ENCODE measurements at regions not wholly inside any gene's neighbourhood (a gene's known extent, or its start where the extent isn't known, plus 50 kb on each side); places are given as distances from the start of the nearest gene placed in this dataset.
A peak's percentile ranks its signal among the peaks of the same experiment; 100 is the strongest.

DNA sequence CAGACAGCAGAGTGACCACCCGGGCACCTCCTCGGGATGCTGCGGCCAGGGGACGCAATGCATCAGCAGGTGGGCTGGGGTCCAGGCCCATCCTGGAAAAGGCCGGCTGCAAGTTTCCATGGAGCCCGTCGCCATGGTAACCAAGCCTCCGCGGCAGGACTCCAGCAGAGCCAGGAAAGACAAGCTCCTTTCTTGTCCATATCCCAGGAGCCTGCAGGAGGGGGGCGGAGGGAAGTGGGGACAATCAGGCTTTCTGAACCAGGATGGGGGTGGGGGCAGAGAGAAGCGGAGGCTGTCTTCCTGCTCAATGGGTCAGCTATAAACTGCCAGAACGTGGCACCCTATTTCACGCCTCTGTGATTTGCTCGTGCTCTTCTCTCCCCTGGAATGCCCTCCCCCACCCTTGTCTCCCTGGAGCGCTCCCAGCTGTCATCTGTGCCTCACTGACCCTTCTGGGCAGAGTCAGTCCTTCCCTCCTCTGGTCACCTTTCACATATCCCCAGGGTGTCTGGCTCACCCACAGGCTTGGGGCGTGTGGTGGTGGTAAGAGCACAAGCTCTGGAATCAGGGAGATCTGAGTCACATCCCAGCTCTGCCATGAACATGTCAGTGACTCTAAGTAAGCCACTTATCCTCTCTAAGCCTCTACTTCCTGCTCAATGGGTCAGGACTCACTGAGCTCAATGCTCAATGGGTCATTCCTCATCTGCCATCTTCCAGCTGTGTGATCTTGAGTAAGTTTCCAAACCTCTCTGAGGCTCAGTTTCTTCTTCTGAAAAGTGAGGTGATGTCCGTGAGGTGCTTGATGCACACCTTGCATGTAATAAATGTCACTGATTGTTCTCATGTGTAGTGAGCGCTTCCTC is 58.9 kb upstream of the LAPTM5 start:
- TF ChIP-seq, protein P1, sequence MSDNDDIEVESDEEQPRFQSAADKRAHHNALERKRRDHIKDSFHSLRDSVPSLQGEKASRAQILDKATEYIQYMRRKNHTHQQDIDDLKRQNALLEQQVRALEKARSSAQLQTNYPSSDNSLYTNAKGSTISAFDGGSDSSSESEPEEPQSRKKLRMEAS (IDR thresholded peaks at IDR 0.05; ENCODE audit: low read depth), result 0 out of 2 replicates have a peak, but pooled peaks have one; percentile 25
- TF ChIP-seq, protein P2, sequence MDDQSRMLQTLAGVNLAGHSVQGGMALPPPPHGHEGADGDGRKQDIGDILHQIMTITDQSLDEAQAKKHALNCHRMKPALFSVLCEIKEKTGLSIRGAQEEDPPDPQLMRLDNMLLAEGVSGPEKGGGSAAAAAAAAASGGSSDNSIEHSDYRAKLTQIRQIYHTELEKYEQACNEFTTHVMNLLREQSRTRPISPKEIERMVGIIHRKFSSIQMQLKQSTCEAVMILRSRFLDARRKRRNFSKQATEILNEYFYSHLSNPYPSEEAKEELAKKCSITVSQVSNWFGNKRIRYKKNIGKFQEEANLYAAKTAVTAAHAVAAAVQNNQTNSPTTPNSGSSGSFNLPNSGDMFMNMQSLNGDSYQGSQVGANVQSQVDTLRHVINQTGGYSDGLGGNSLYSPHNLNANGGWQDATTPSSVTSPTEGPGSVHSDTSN (IDR thresholded peaks at IDR 0.05), result 0 out of 2 replicates have a peak, but pooled peaks have one; percentile 5
- TF ChIP-seq FOSL2 (IDR thresholded peaks at IDR 0.05; ENCODE audit: borderline replicate concordance, low read depth) (peak; percentile 11; the same call in 1 of the 2 replicates), MXI1 (IDR thresholded peaks at IDR 0.05; ENCODE audit: low read depth, low read length) (0 out of 2 replicates have a peak, but pooled peaks have one; percentile 14), TCF12 (IDR thresholded peaks at IDR 0.05) (peak; percentile 44; the same call in 1 of the 2 replicates), RAD21 (IDR thresholded peaks at IDR 0.05; ENCODE audit: low read length) (no peak)
- H3K79me2 ChIP-seq (ENCODE audit: insufficient read depth), result no peaks in the 10 kb centered on the region
- H3K9ac ChIP-seq, result peak overlapping the region; percentile 1; the same call in 1 of the 2 replicates
- CTCF ChIA-PET, result interaction anchor here (1.0 to 34.2 kb wide), 7 partner anchors 10 to 97 kb away, joined by 3 to 1422 read pairs (median 3); partner anchors contain the start of gene SDC3
- POLR2A ChIA-PET, result no interaction called here
- WGBS (ENCODE audit: low lambda C conversion rate), result 34% methylated on average over 13 of the region's 18 CpGs
- peak overlapping the region in 1 of 2 experiments; percentile 52; a peak in 2 of 4 replicates for H3K27ac ChIP-seq (ENCODE audit: low read depth in 2 of 2, low read length in 1 of 2)
- no peaks in the 10 kb centered on the region for H3K36me3 ChIP-seq (replicated peaks in 1 of 2; ENCODE audit: control insufficient read depth in 1 of 2, insufficient read depth in 2 of 2, low read length in 1 of 2)
- H3K9me2 ChIP-seq, result no peaks in the 10 kb centered on the region
- H3K9me3 ChIP-seq, result no peaks in the 10 kb centered on the region
- H3K4me2 ChIP-seq, result peak overlapping the region; percentile 59; the same call in 1 of the 2 replicates
- peak; percentile 84 for DNase-seq
- no peaks in the 10 kb centered on the region for H4K20me1 ChIP-seq (ENCODE audit: insufficient read depth)
- no peaks in the 10 kb centered on the region for H3K27me3 ChIP-seq (ENCODE audit: insufficient read depth)
- peaks cover 14 to 32% of the 10 kb centered on the region in 2 experiments; a peak in 3 of 4 replicates for H3K4me1 ChIP-seq (ENCODE audit: control insufficient read depth in 1 of 2, insufficient read depth in 2 of 2, low read depth in 1 of 2, low read length in 1 of 2)
- peak overlapping the region; percentile 17; the same call in 1 of the 2 replicates for H2AFZ ChIP-seq (ENCODE audit: low read depth)
- H3K4me3 ChIP-seq (ENCODE audit: low read depth in 2 of 2, low read length in 1 of 2), result no peak overlapping the region; a peak in 1 of 4 replicates
- H3F3A ChIP-seq (replicated peaks; ENCODE audit: insufficient read depth), result no peaks in the 10 kb centered on the region

DNA sequence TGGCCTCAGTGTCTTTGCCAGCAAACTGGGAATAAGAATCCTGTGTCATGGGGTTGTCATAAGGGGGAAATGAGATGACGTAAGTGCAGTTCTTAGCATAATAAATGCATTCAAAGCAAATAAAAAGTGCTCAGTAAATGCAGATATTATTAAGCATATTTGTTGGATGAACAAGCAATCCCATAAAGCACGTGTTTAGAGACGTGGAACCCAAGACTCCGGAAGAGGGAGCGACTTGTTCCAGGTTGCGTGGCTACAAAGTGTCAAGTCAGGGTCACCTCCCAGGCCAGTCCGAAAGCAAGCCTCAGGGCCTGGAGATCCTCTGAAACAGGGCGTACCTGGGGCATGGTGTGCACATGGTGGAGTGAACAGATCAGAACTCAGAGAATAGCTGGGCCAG is 58.0 kb upstream of the LAPTM5 start:
- ChIA-PET CTCF (interaction anchor here (1.1 to 34.2 kb wide), 3 partner anchors 13 to 98 kb away, joined by 5 to 1422 read pairs (median 118); partner anchors contain the start of gene SDC3), POLR2A (no interaction called here)
- Histone ChIP-seq H3K4me2 (peak overlapping the region; percentile 59; the same call in 1 of the 2 replicates), H3K4me3 (ENCODE audit: low read depth in 2 of 2, low read length in 1 of 2) (no peak overlapping the region), H3K27me3 (ENCODE audit: insufficient read depth) (no peaks in the 10 kb centered on the region), H4K20me1 (ENCODE audit: insufficient read depth) (no peaks in the 10 kb centered on the region), H3K79me2 (ENCODE audit: insufficient read depth) (no peaks in the 10 kb centered on the region), H3K4me1 (ENCODE audit: control insufficient read depth in 1 of 2, insufficient read depth in 2 of 2, low read depth in 1 of 2, low read length in 1 of 2) (peaks cover 23 to 34% of the 10 kb centered on the region in 2 experiments), H3K9ac (no peak overlapping the region), H3K9me2 (no peaks in the 10 kb centered on the region), H3K27ac (ENCODE audit: low read depth in 2 of 2, low read length in 1 of 2) (no peak overlapping the region), H3F3A (replicated peaks; ENCODE audit: insufficient read depth) (peaks cover 7% of the 10 kb centered on the region), H2AFZ (ENCODE audit: low read depth) (no peak overlapping the region), H3K36me3 (replicated peaks in 1 of 2; ENCODE audit: control insufficient read depth in 1 of 2, insufficient read depth in 2 of 2, low read length in 1 of 2) (no peaks in the 10 kb centered on the region), H3K9me3 (no peaks in the 10 kb centered on the region)
- WGBS (ENCODE audit: low lambda C conversion rate), result 94% methylated on average over 8 of the region's 8 CpGs
- no peak for DNase-seq
- TF ChIP-seq, protein P1 (IDR thresholded peaks at IDR 0.05; ENCODE audit: low read depth), result no peak
- TF ChIP-seq SIN3A (IDR thresholded peaks at IDR 0.05; ENCODE audit: borderline replicate concordance, low read depth, low read length), result no peak
- no peak for TF ChIP-seq ELF1 (IDR thresholded peaks at IDR 0.05)
- no peak for TF ChIP-seq FOXJ3 (CRISPR knock-in tag; IDR thresholded peaks at IDR 0.05)
- no peak for TF ChIP-seq YY1 (IDR thresholded peaks at IDR 0.05; ENCODE audit: low read depth)
- TF ChIP-seq, protein P3, sequence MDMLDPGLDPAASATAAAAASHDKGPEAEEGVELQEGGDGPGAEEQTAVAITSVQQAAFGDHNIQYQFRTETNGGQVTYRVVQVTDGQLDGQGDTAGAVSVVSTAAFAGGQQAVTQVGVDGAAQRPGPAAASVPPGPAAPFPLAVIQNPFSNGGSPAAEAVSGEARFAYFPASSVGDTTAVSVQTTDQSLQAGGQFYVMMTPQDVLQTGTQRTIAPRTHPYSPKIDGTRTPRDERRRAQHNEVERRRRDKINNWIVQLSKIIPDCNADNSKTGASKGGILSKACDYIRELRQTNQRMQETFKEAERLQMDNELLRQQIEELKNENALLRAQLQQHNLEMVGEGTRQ (IDR thresholded peaks at IDR 0.05; ENCODE audit: borderline replicate concordance, low read depth, low read length), result no peak
- no peak for TF ChIP-seq EP300 (IDR thresholded peaks at IDR 0.05; ENCODE audit: borderline replicate concordance in 1 of 2, low read depth in 1 of 2, low read length in 1 of 2)
- no peak for TF ChIP-seq TCF12 (IDR thresholded peaks at IDR 0.05)
- no peak for TF ChIP-seq EZH2phosphoT487 (IDR thresholded peaks at IDR 0.05; ENCODE audit: borderline replicate concordance, low read depth)
- TF ChIP-seq RFX5 (IDR thresholded peaks at IDR 0.05; ENCODE audit: low read length), result no peak
- no peak for TF ChIP-seq FOSL2 (IDR thresholded peaks at IDR 0.05; ENCODE audit: borderline replicate concordance, low read depth)
- TF ChIP-seq POLR2AphosphoS5 (IDR thresholded peaks at IDR 0.05; ENCODE audit: low read depth, low read length), result no peak
- TF ChIP-seq, protein P4, sequence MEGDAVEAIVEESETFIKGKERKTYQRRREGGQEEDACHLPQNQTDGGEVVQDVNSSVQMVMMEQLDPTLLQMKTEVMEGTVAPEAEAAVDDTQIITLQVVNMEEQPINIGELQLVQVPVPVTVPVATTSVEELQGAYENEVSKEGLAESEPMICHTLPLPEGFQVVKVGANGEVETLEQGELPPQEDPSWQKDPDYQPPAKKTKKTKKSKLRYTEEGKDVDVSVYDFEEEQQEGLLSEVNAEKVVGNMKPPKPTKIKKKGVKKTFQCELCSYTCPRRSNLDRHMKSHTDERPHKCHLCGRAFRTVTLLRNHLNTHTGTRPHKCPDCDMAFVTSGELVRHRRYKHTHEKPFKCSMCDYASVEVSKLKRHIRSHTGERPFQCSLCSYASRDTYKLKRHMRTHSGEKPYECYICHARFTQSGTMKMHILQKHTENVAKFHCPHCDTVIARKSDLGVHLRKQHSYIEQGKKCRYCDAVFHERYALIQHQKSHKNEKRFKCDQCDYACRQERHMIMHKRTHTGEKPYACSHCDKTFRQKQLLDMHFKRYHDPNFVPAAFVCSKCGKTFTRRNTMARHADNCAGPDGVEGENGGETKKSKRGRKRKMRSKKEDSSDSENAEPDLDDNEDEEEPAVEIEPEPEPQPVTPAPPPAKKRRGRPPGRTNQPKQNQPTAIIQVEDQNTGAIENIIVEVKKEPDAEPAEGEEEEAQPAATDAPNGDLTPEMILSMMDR (IDR thresholded peaks at IDR 0.05), result no peak
- TF ChIP-seq, protein P5, sequence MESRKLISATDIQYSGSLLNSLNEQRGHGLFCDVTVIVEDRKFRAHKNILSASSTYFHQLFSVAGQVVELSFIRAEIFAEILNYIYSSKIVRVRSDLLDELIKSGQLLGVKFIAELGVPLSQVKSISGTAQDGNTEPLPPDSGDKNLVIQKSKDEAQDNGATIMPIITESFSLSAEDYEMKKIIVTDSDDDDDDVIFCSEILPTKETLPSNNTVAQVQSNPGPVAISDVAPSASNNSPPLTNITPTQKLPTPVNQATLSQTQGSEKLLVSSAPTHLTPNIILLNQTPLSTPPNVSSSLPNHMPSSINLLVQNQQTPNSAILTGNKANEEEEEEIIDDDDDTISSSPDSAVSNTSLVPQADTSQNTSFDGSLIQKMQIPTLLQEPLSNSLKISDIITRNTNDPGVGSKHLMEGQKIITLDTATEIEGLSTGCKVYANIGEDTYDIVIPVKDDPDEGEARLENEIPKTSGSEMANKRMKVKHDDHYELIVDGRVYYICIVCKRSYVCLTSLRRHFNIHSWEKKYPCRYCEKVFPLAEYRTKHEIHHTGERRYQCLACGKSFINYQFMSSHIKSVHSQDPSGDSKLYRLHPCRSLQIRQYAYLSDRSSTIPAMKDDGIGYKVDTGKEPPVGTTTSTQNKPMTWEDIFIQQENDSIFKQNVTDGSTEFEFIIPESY (IDR thresholded peaks at IDR 0.05; ENCODE audit: borderline replicate concordance, low read depth), result no peak
- TF ChIP-seq NRF1 (IDR thresholded peaks at IDR 0.05; ENCODE audit: low read depth, low read length), result no peak
- no peak for TF ChIP-seq GATA2 (CRISPR knock-in tag; IDR thresholded peaks at IDR 0.05)

Data from SK-N-SH (cell line).